Stimulated activated naive B cell treated with anti-CD40 and anti-IgM and Interleukin-4, amounts not matched to agents 10 μg/mL and 1 μg/mL and 100 μg/mL, for 72 hours (primary cell): ENCODE measurements at regions not wholly inside any gene's neighbourhood (a gene's known extent, or its start where the extent isn't known, plus 50 kb on each side); places are given as distances from the start of the nearest gene placed in this dataset.

Source experiments
- ATAC-seq, 2 donors: fragments of 150-1000 bp; cut with Tn5 transposase; replicated peaks; 2 replicates each; pipeline ENCODE4 v1.10.0; 2021; ENCODE audit warnings: moderate library complexity in 1 of 2
- DNase-seq: peaks from one replicate; pipeline ENCODE4 v3.0.0; 2021
- H3K27ac Mint-ChIP-seq: one replicate; pipeline ENCODE4 v1.8.0; 2022; ENCODE audit warnings: mild to moderate bottlenecking, mixed read lengths
- H3K27me3 Mint-ChIP-seq, 2 donors: one replicate each; pipeline ENCODE4 v1.8.0; 2022; ENCODE audit warnings: mixed read lengths in 2 of 2
- H3K36me3 Mint-ChIP-seq, 2 donors: one replicate each; pipeline ENCODE4 v1.8.0; 2022; ENCODE audit warnings: mixed read lengths in 2 of 2, mild to moderate bottlenecking in 1 of 2
- H3K4me1 Mint-ChIP-seq, 2 donors: one replicate each; pipeline ENCODE4 v1.8.0; 2022; ENCODE audit warnings: mixed read lengths in 2 of 2, mild to moderate bottlenecking in 1 of 2
- H3K4me3 Mint-ChIP-seq, 2 donors: one replicate each; pipeline ENCODE4 v1.8.0; 2022; ENCODE audit warnings: mild to moderate bottlenecking in 2 of 2, mixed read lengths in 2 of 2, moderate library complexity in 1 of 2
- H3K9me3 Mint-ChIP-seq, 2 donors: one replicate each; pipeline ENCODE4 v1.8.0; 2022; ENCODE audit warnings: mixed read lengths in 2 of 2, mild to moderate bottlenecking in 1 of 2

GRCh38 chrX:40953369-40953768 is 131.9 kb upstream of the USP9X start:
- H3K4me3 Mint-ChIP-seq: peak overlapping the region; percentile 72 to 73
- H3K9me3 Mint-ChIP-seq: peaks cover 1 to 13% of the 10 kb centered on the region in 2 donors
- H3K4me1 Mint-ChIP-seq: peaks cover 15 to 24% of the 10 kb centered on the region in 2 donors
- H3K27ac Mint-ChIP-seq: peak overlapping the region; percentile 94
- ATAC-seq (peak; percentile 88 to 91), DNase-seq (peak; percentile 23)
- peaks cover 2 to 3% of the 10 kb centered on the region in 2 donors for H3K36me3 Mint-ChIP-seq
- peaks cover 0 to 3% of the 10 kb centered on the region in 2 donors for H3K27me3 Mint-ChIP-seq

- no peak overlapping the region for H3K4me3 Mint-ChIP-seq
- H3K9me3 Mint-ChIP-seq: no peaks in the 10 kb centered on the region
- no peaks in the 10 kb centered on the region for H3K36me3 Mint-ChIP-seq
- ATAC-seq (no peak), DNase-seq (no peak)
- no peak overlapping the region for H3K27ac Mint-ChIP-seq
- H3K27me3 Mint-ChIP-seq: no peaks in the 10 kb centered on the region
- peaks cover 0 to 9% of the 10 kb centered on the region in 2 donors for H3K4me1 Mint-ChIP-seq
Measured at GRCh38 chrX:40960041-40960440, 125.2 kb upstream of the USP9X start.

- Mint-ChIP-seq H3K27me3 (peaks cover 0 to 4% of the 10 kb centered on the region in 2 donors), H3K9me3 (no peaks in the 10 kb centered on the region), H3K27ac (no peak overlapping the region), H3K36me3 (no peaks in the 10 kb centered on the region), H3K4me1 (peaks cover 0 to 14% of the 10 kb centered on the region in 2 donors), H3K4me3 (no peak overlapping the region)
- DNase-seq (no peak), ATAC-seq (no peak)
Measured at GRCh38 chrX:40962793-40963407, 122.3 kb upstream of the USP9X start.

- ATAC-seq: no peak
- no peaks in the 10 kb centered on the region for H3K36me3 Mint-ChIP-seq
- DNase-seq: no peak
- H3K27me3 Mint-ChIP-seq: peaks cover 0 to 6% of the 10 kb centered on the region in 2 donors
- H3K4me3 Mint-ChIP-seq: no peak overlapping the region
- H3K9me3 Mint-ChIP-seq: no peaks in the 10 kb centered on the region
- H3K4me1 Mint-ChIP-seq: peaks cover 0 to 14% of the 10 kb centered on the region in 2 donors
- no peak overlapping the region for H3K27ac Mint-ChIP-seq
Measured at GRCh38 chrX:40964008-40964407, 121.2 kb upstream of the USP9X start.

- H3K4me3 Mint-ChIP-seq: no peak overlapping the region
- no peak overlapping the region for H3K27ac Mint-ChIP-seq
Measured at GRCh38 chrX:40964633-40965586, 120.3 kb upstream of the USP9X start.

GRCh38 chrX:40966213-40966820 is 118.9 kb upstream of the USP9X start:
- no peak for DNase-seq
- H3K27me3 Mint-ChIP-seq: peaks cover 0 to 11% of the 10 kb centered on the region in 2 donors
- H3K36me3 Mint-ChIP-seq: peaks cover 0 to 4% of the 10 kb centered on the region in 2 donors
- H3K4me3 Mint-ChIP-seq: no peak overlapping the region
- ATAC-seq: no peak
- no peak overlapping the region for H3K27ac Mint-ChIP-seq
- H3K9me3 Mint-ChIP-seq: peaks cover 2 to 4% of the 10 kb centered on the region in 2 donors
- peaks cover 0 to 14% of the 10 kb centered on the region in 2 donors for H3K4me1 Mint-ChIP-seq

More at GRCh38 chrX:40964633-40965586, 120.3 kb upstream of the USP9X start:
- Mint-ChIP-seq H3K4me1 (peaks cover 0 to 14% of the 10 kb centered on the region in 2 donors), H3K9me3 (no peaks in the 10 kb centered on the region), H3K27me3 (peaks cover 0 to 7% of the 10 kb centered on the region in 2 donors), H3K36me3 (no peaks in the 10 kb centered on the region)
- no peak for DNase-seq
- peak in 1 of 2 donors; percentile 62 for ATAC-seq

- Mint-ChIP-seq H3K9me3 (peaks cover 3 to 7% of the 10 kb centered on the region in 2 donors), H3K36me3 (peaks cover 0 to 4% of the 10 kb centered on the region in 2 donors), H3K4me1 (peaks cover 0 to 14% of the 10 kb centered on the region in 2 donors), H3K27ac (no peak overlapping the region), H3K27me3 (peaks cover 0 to 12% of the 10 kb centered on the region in 2 donors), H3K4me3 (no peak overlapping the region)
- no peak for DNase-seq
- no peak for ATAC-seq
Measured at GRCh38 chrX:40968180-40968579, 117.1 kb upstream of the USP9X start.

- DNase-seq: no peak
- Mint-ChIP-seq H3K4me1 (peaks cover 0 to 1% of the 10 kb centered on the region in 2 donors), H3K27ac (no peak overlapping the region), H3K9me3 (peaks cover 3 to 7% of the 10 kb centered on the region in 2 donors), H3K36me3 (peaks cover 0 to 4% of the 10 kb centered on the region in 2 donors), H3K4me3 (no peak overlapping the region), H3K27me3 (peaks cover 0 to 25% of the 10 kb centered on the region in 2 donors)
- no peak for ATAC-seq
Measured at GRCh38 chrX:40971736-40972135, 113.5 kb upstream of the USP9X start.

- Mint-ChIP-seq H3K27me3 (peaks cover 0 to 30% of the 10 kb centered on the region in 2 donors), H3K27ac (no peak overlapping the region), H3K36me3 (peaks cover 0 to 4% of the 10 kb centered on the region in 2 donors), H3K4me3 (no peak overlapping the region), H3K4me1 (peaks cover 0 to 1% of the 10 kb centered on the region in 2 donors), H3K9me3 (peaks cover 5 to 14% of the 10 kb centered on the region in 2 donors)
- ATAC-seq (no peak), DNase-seq (no peak)
Measured at GRCh38 chrX:40973619-40974018, 111.6 kb upstream of the USP9X start.

GRCh38 chrX:40975951-40976350 is 109.3 kb upstream of the USP9X start:
- no peak for ATAC-seq
- H3K4me3 Mint-ChIP-seq: no peak overlapping the region

GRCh38 chrX:40976981-40977380 is 108.3 kb upstream of the USP9X start:
- DNase-seq: no peak
- H3K27ac Mint-ChIP-seq: no peak overlapping the region
- H3K9me3 Mint-ChIP-seq: peaks cover 4 to 7% of the 10 kb centered on the region in 2 donors
- ATAC-seq: no peak
- no peaks in the 10 kb centered on the region for H3K36me3 Mint-ChIP-seq
- H3K4me1 Mint-ChIP-seq: peaks cover 0 to 1% of the 10 kb centered on the region in 2 donors
- no peak overlapping the region for H3K4me3 Mint-ChIP-seq
- H3K27me3 Mint-ChIP-seq: peaks cover 0 to 23% of the 10 kb centered on the region in 2 donors

More at GRCh38 chrX:40975951-40976350, 109.3 kb upstream of the USP9X start:
- DNase-seq: no peak
- peaks cover 0 to 4% of the 10 kb centered on the region in 2 donors for H3K36me3 Mint-ChIP-seq
- H3K4me1 Mint-ChIP-seq: peaks cover 0 to 1% of the 10 kb centered on the region in 2 donors
- peaks cover 0 to 28% of the 10 kb centered on the region in 2 donors for H3K27me3 Mint-ChIP-seq
- H3K9me3 Mint-ChIP-seq: peaks cover 7 to 14% of the 10 kb centered on the region in 2 donors
- H3K27ac Mint-ChIP-seq: no peak overlapping the region

GRCh38 chrX:40984962-40985361 is 100.3 kb upstream of the USP9X start:
- Mint-ChIP-seq H3K9me3 (peaks cover 6% of the 10 kb centered on the region in 2 donors), H3K27me3 (peaks cover 0 to 5% of the 10 kb centered on the region in 2 donors), H3K4me1 (no peaks in the 10 kb centered on the region), H3K4me3 (no peak overlapping the region), H3K36me3 (no peaks in the 10 kb centered on the region), H3K27ac (no peak overlapping the region)
- ATAC-seq (no peak), DNase-seq (no peak)

GRCh38 chrX:40987413-40987812 is 97.8 kb upstream of the USP9X start:
- Mint-ChIP-seq H3K27me3 (peaks cover 0 to 10% of the 10 kb centered on the region in 2 donors), H3K9me3 (peaks cover 5 to 12% of the 10 kb centered on the region in 2 donors), H3K4me1 (no peaks in the 10 kb centered on the region), H3K4me3 (no peak overlapping the region), H3K27ac (no peak overlapping the region), H3K36me3 (no peaks in the 10 kb centered on the region)
- ATAC-seq (no peak), DNase-seq (no peak)

GRCh38 chrX:40988100-40988499 is 97.1 kb upstream of the USP9X start:
- ATAC-seq: no peak
- DNase-seq: no peak
- peaks cover 5 to 12% of the 10 kb centered on the region in 2 donors for H3K9me3 Mint-ChIP-seq
- H3K27me3 Mint-ChIP-seq: peaks cover 0 to 10% of the 10 kb centered on the region in 2 donors
- no peaks in the 10 kb centered on the region for H3K36me3 Mint-ChIP-seq
- H3K4me1 Mint-ChIP-seq: no peaks in the 10 kb centered on the region
- H3K27ac Mint-ChIP-seq: no peak overlapping the region
- H3K4me3 Mint-ChIP-seq: no peak overlapping the region
